MCF 10A (cell line): ENCODE measurements at regions not wholly inside any gene's neighbourhood (a gene's known extent, or its start where the extent isn't known, plus 50 kb on each side); places are given as distances from the start of the nearest gene placed in this dataset.

Experiments used
- BruUV-seq: library from RNA; stranded (reverse); fragments of 400-500 nt; replicated peaks from 2 replicates; lab custom pipeline; 2021; lab: Mats Ljungman, UMichigan
- CTCF ChIA-PET: fragments of 300-600 bp; sonication (Branson Sonifier 250); formaldehyde crosslinking; extraction: SDS; loops from one replicate; lab custom pipeline; 2021; ENCODE audit warnings: antibody characterized with exemption, inconsistent platforms; lab: Yijun Ruan, JAX
- POLR2A ChIA-PET: fragments of 300-600, 350-650 bp; sonication (Branson Sonifier 250); formaldehyde crosslinking; extraction: SDS; loops from one replicate; lab custom pipeline; 2020; ENCODE audit warnings: antibody characterized with exemption, inconsistent platforms; lab: Yijun Ruan, JAX
- DNase-seq: peaks from one replicate; pipeline ENCODE4 v3.0.0-alpha.2; 2018; ENCODE audit not compliant: unreplicated experiment
- H3K27ac Mint-ChIP-seq: one replicate; pipeline ENCODE4 v1.8.0; 2022; ENCODE audit warnings: mild to moderate bottlenecking, low read depth, mixed read lengths; ENCODE audit not compliant: unreplicated experiment
- H3K27me3 Mint-ChIP-seq: one replicate; pipeline ENCODE4 v1.8.0; 2022; ENCODE audit warnings: mixed read lengths; ENCODE audit not compliant: insufficient read depth, unreplicated experiment
- H3K36me3 Mint-ChIP-seq: one replicate; pipeline ENCODE4 v1.8.0; 2022; ENCODE audit warnings: mild to moderate bottlenecking, moderate library complexity, mixed read lengths; ENCODE audit not compliant: insufficient read depth, unreplicated experiment
- H3K4me1 Mint-ChIP-seq: one replicate; pipeline ENCODE4 v1.8.0; 2022; ENCODE audit warnings: mixed read lengths; ENCODE audit not compliant: insufficient read depth, unreplicated experiment
- H3K4me3 Mint-ChIP-seq: one replicate; pipeline ENCODE4 v1.8.0; 2022; ENCODE audit warnings: mild to moderate bottlenecking, moderate library complexity, mixed read lengths; ENCODE audit not compliant: unreplicated experiment
- H3K9me3 Mint-ChIP-seq: one replicate; pipeline ENCODE4 v1.8.0; 2022; ENCODE audit warnings: mixed read lengths; ENCODE audit not compliant: unreplicated experiment
- CTCF ChIP-seq: fragments of 200-600 bp; IDR thresholded peaks from one replicate; pipeline ENCODE4 v1.8.0; 2022; ENCODE audit warnings: antibody characterized with exemption, mild to moderate bottlenecking; ENCODE audit not compliant: unreplicated experiment
- intact Hi-C: fragments of 100-400 bp; cut with micrococcal nuclease; formaldehyde crosslinking; loops from 2 replicates; pipeline ENCODE4 v1.14.1; 2022

GRCh38 chr5:91495699-91496098 lies 112.6 kb upstream of the ARRDC3 start:
- CTCF ChIA-PET = no interaction called here
- Mint-ChIP-seq H3K4me1 (no peaks in the 10 kb centered on the region), H3K9me3 (no peaks in the 10 kb centered on the region), H3K27ac (no peak overlapping the region), H3K4me3 (no peak overlapping the region), H3K27me3 (peaks cover 20% of the 10 kb centered on the region), H3K36me3 (no peaks in the 10 kb centered on the region)
- POLR2A ChIA-PET = interaction anchor here (0.5 kb wide), 1 partner anchor 416 kb away, joined by 3 read pairs; no protein-coding TSS in a partner anchor
- TF ChIP-seq CTCF = no peak
- no peak for DNase-seq
- no TSS peak for BruUV-seq
- intact Hi-C loops = no loop called here

- intact Hi-C loops = no loop called here
- ChIA-PET CTCF (no interaction called here), POLR2A (no interaction called here)
- peaks cover 20% of the 10 kb centered on the region for H3K27me3 Mint-ChIP-seq
- H3K4me1 Mint-ChIP-seq = no peaks in the 10 kb centered on the region
- no peaks in the 10 kb centered on the region for H3K9me3 Mint-ChIP-seq
- no peaks in the 10 kb centered on the region for H3K36me3 Mint-ChIP-seq
- no peak for TF ChIP-seq CTCF
- DNase-seq = no peak
- H3K27ac Mint-ChIP-seq = no peak overlapping the region
- no peak overlapping the region for H3K4me3 Mint-ChIP-seq
- BruUV-seq = no TSS peak
Observed at GRCh38 chr5:91494447-91494996, 111.4 kb upstream of the ARRDC3 start.

GRCh38 chr5:91493086-91493485 lies 110.0 kb upstream of the ARRDC3 start:
- DNase-seq = no peak
- peaks cover 9% of the 10 kb centered on the region for H3K27me3 Mint-ChIP-seq
- H3K4me3 Mint-ChIP-seq = no peak overlapping the region
- no TSS peak for BruUV-seq
- H3K36me3 Mint-ChIP-seq = no peaks in the 10 kb centered on the region
- TF ChIP-seq CTCF = no peak
- ChIA-PET CTCF (interaction anchor here (0.5 to 3.9 kb wide), 4 partner anchors 7 to 1918 kb away, joined by 3 to 21 read pairs (median 4); no protein-coding TSS in a partner anchor), POLR2A (interaction anchor here (0.6 kb wide), 1 partner anchor 721 kb away, joined by 3 read pairs; no protein-coding TSS in a partner anchor)
- H3K27ac Mint-ChIP-seq = no peak overlapping the region
- H3K4me1 Mint-ChIP-seq = no peaks in the 10 kb centered on the region
- H3K9me3 Mint-ChIP-seq = no peaks in the 10 kb centered on the region
- intact Hi-C loops = no loop called here

- intact Hi-C loops = no loop called here
- POLR2A ChIA-PET = no interaction called here
- no TSS peak for BruUV-seq
- Mint-ChIP-seq H3K4me3 (no peak overlapping the region), H3K27me3 (no peaks in the 10 kb centered on the region), H3K4me1 (peaks cover 5% of the 10 kb centered on the region), H3K27ac (no peak overlapping the region), H3K9me3 (no peaks in the 10 kb centered on the region), H3K36me3 (no peaks in the 10 kb centered on the region)
- DNase-seq = no peak
- CTCF ChIA-PET = interaction anchor here (0.6 to 3.9 kb wide), 4 partner anchors 8 to 862 kb away, joined by 3 to 21 read pairs (median 5); no protein-coding TSS in a partner anchor
- TF ChIP-seq CTCF = no peak
Observed at GRCh38 chr5:91491229-91491628, 108.1 kb upstream of the ARRDC3 start.
